GM12878 (cell line): ENCODE measurements at regions not wholly inside any gene's neighbourhood (a gene's known extent, or its start where the extent isn't known, plus 50 kb on each side); places are given as distances from the start of the nearest gene placed in this dataset.

ENCODE experiments used
- BCLAF1 ChIP-seq: fragments of 450-650 bp; IDR thresholded peaks from 2 replicates; pipeline ENCODE4 v1.6.1; 2017; ENCODE audit warnings: antibody characterized with exemption, mild to moderate bottlenecking, moderate library complexity
- BMI1 ChIP-seq: fragments of 450-650 bp; IDR thresholded peaks from 2 replicates; pipeline ENCODE4 v1.6.1; 2016; ENCODE audit warnings: mild to moderate bottlenecking, moderate library complexity, borderline replicate concordance
- CEBPZ ChIP-seq: fragments of 150-350 bp; IDR thresholded peaks from 2 replicates; pipeline ENCODE4 v1.6.1; 2016; ENCODE audit warnings: low read depth, low read length
- DPF2 ChIP-seq: fragments of 450-650 bp; IDR thresholded peaks from 2 replicates; pipeline ENCODE4 v1.6.1; 2017; ENCODE audit warnings: mild to moderate bottlenecking
- HDAC2 ChIP-seq: fragments of 200-600 bp; sonication (generic); IDR thresholded peaks from 2 replicates; pipeline ENCODE4 v1.6.1; 2017
- HSF1 ChIP-seq: fragments of 150-350 bp; IDR thresholded peaks from 2 replicates; pipeline ENCODE4 v1.6.1; 2014; ENCODE audit warnings: mild to moderate bottlenecking, low read depth, low read length
- NBN ChIP-seq: fragments of 450-650 bp; IDR thresholded peaks from 2 replicates; pipeline ENCODE4 v1.6.1; 2016
- RCOR1 ChIP-seq: conservative IDR thresholded peaks from 2 replicates; pipeline ENCODE4 v1.6.1; 2012; ENCODE audit warnings: low read depth, low read length, improper control_type of control experiment
- RUNX3 ChIP-seq: IDR thresholded peaks from 2 replicates; pipeline ENCODE4 v1.6.1; 2012; ENCODE audit warnings: low read length, inconsistent platforms
- SREBF2 ChIP-seq: IDR thresholded peaks from 2 replicates; pipeline ENCODE4 v1.6.1; 2012; ENCODE audit warnings: mild to moderate bottlenecking, low read length

- TF ChIP-seq CEBPZ (no peak), RCOR1 (no peak), DPF2 (no peak), HDAC2 (no peak), SREBF2 (no peak), NBN (no peak), BCLAF1 (no peak), HSF1 (no peak), RUNX3 (no peak), BMI1 (no peak)
These were observed 335.7 kb downstream of the SEC14L1 start (continued) for GRCh38 chr17:77476498-77476897.
